ENCODE measurements at regions not wholly inside any gene's neighbourhood (a gene's known extent, or its start where the extent isn't known, plus 50 kb on each side); places are given as distances from the start of the nearest gene placed in this dataset.
A peak's percentile ranks its signal among the peaks of the same experiment; 100 is the strongest.

GRCh38 chr9:115254287-115255180 is 136.6 kb upstream of the TNC start:
- no peak for DNase-seq (ENCODE audit: low spot score)

GRCh38 chr9:115261656-115262081 is 143.7 kb upstream of the TNC start:
- no peak for DNase-seq (ENCODE audit: low spot score)

GRCh38 chr9:115262477-115262876 is 144.5 kb upstream of the TNC start:
- DNase-seq (ENCODE audit: low spot score): peak; percentile 56

GRCh38 chr9:115262952-115263351 is 145.0 kb upstream of the TNC start:
- DNase-seq (ENCODE audit: low spot score): no peak

- no peak for DNase-seq (ENCODE audit: low spot score)
These were observed 145.6 kb upstream of the TNC start for GRCh38 chr9:115263371-115264075.

- DNase-seq (ENCODE audit: low spot score): no peak
These were observed 146.4 kb upstream of the TNC start for GRCh38 chr9:115264313-115264712.

- peak; percentile 40 for DNase-seq (ENCODE audit: low spot score)
These were observed 149.8 kb upstream of the TNC start for GRCh38 chr9:115267790-115268189.

- DNase-seq (ENCODE audit: low spot score): no peak
These were observed 157.8 kb upstream of the TNC start for GRCh38 chr9:115275753-115276152.

- no peak for DNase-seq (ENCODE audit: low spot score)
These were observed 158.7 kb upstream of the TNC start for GRCh38 chr9:115276621-115277020.

GRCh38 chr9:115277301-115277700 is 159.3 kb upstream of the TNC start:
- DNase-seq (ENCODE audit: low spot score): no peak

- no peak for DNase-seq (ENCODE audit: low spot score)
These were observed 160.5 kb upstream of the TNC start for GRCh38 chr9:115278326-115279035.

- no peak for DNase-seq (ENCODE audit: low spot score)
These were observed 165.4 kb upstream of the TNC start for GRCh38 chr9:115283395-115283794.

GRCh38 chr9:115285836-115286235 is 167.9 kb upstream of the TNC start:
- no peak for DNase-seq (ENCODE audit: low spot score)

GRCh38 chr9:115286411-115286810 is 168.5 kb upstream of the TNC start:
- DNase-seq (ENCODE audit: low spot score): no peak

- no peak for DNase-seq (ENCODE audit: low spot score)
These were observed 171.8 kb upstream of the TNC start for GRCh38 chr9:115289757-115290208.

GRCh38 chr9:115291841-115292240 is 173.9 kb upstream of the TNC start:
- DNase-seq (ENCODE audit: low spot score): no peak

GRCh38 chr9:115292584-115293279 is 174.8 kb upstream of the TNC start:
- no peak for DNase-seq (ENCODE audit: low spot score)

GRCh38 chr9:115295734-115296133 is 177.8 kb upstream of the TNC start:
- no peak for DNase-seq (ENCODE audit: low spot score)

GRCh38 chr9:115296831-115297565 is 179.0 kb upstream of the TNC start:
- no peak for DNase-seq (ENCODE audit: low spot score)

- DNase-seq (ENCODE audit: low spot score): no peak
These were observed 182.2 kb upstream of the TNC start for GRCh38 chr9:115300116-115300515.

GRCh38 chr9:115300874-115301273 is 182.9 kb upstream of the TNC start:
- DNase-seq (ENCODE audit: low spot score): no peak

Data from iPS-NIHi11 (cell line).